Spleen (tissue), 7 donors: ENCODE measurements at regions not wholly inside any gene's neighbourhood (a gene's known extent, or its start where the extent isn't known, plus 50 kb on each side); places are given as distances from the start of the nearest gene placed in this dataset.
A peak's percentile ranks its signal among the peaks of the same experiment; 100 is the strongest.

ENCODE experiments used
- CTCF ChIP-seq, 11 experiments: fragments of 200-600 bp in 7 of 11; fragments of 450-650 bp in 4 of 11; sonication (generic) in 4 of 11; IDR thresholded peaks in 8 of 11; conservative IDR thresholded peaks in 3 of 11; 1 replicate in 7 of 11; 2 replicates in 4 of 11; pipeline versions ENCODE4 v1.4.0 to v1.8.0; 2016 to 2021; ENCODE audit warnings: antibody characterized with exemption in 11 of 11, inconsistent platforms in 4 of 11, mild to moderate bottlenecking in 1 of 11
- POLR2AphosphoS5 ChIP-seq, 3 donors: sonication (generic); formaldehyde crosslinking; IDR thresholded peaks; one replicate each; pipeline ENCODE4 v1.5.1; 2017; ENCODE audit warnings: antibody characterized with exemption in 3 of 3
- donor health status: DM: no; HTN: no; CAD: no; lungs with moderate emphysema.
- donor health status: DM: no; HTN: no; CAD: no.
- donor health status: DM: no; HTN: no; CAD: no.

GRCh38 chr5:34597034-34598027 lies 58.8 kb upstream of the RAI14 start:
- TF ChIP-seq CTCF (IDR thresholded peaks at IDR 0.05 in 8 of 11, conservative IDR thresholded peaks at IDR 0.05 in 3 of 11) (no peak), POLR2AphosphoS5 (IDR thresholded peaks at IDR 0.05) (peak in 1 of 3 donors; percentile 53)
